ENCODE measurements at regions not wholly inside any gene's neighbourhood (a gene's known extent, or its start where the extent isn't known, plus 50 kb on each side); places are given as distances from the start of the nearest gene placed in this dataset.
"Not testable (repeated sequence)": the region's sequence is repeated elsewhere in the genome, so short reads cannot be mapped to it uniquely, and the experiment has no call there.

DNA sequence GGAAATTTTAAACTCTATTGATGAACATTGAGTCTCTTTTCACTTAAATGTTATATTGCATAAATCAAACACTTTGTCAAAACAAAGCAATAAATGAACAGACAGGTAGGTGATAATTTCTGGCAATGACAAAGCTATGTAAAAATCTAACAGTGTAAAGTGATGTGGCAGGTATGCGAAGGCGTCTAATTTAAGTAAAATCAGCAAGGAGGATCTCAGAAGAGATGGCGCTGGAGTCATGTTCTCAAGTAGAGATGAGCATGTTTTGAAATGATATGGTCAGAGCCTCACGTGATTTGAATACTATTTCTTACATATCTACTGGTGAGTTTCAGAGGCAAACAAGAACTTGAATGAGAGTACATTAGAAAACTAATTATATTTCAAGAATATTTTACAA lies 204.0 kb upstream of the FRG1 start:
- H3K9me3 ChIP-seq; H3K4me3 ChIP-seq; H3K27me3 ChIP-seq; FAIRE-seq; ATAC-seq; DNase-seq; H3K36me3 ChIP-seq; H3K27ac ChIP-seq; H3K4me1 ChIP-seq; intact Hi-C loops (cut with DNase I): not testable (repeated sequence)
- WGBS, 2 donors, result 95 to 99% methylated on average over 4 of the region's 4 CpGs

- H3K4me1 ChIP-seq; H3K9me3 ChIP-seq; intact Hi-C loops (cut with DNase I); H3K27ac ChIP-seq; H3K36me3 ChIP-seq; H3K4me3 ChIP-seq; FAIRE-seq; DNase-seq; H3K27me3 ChIP-seq: not testable (repeated sequence)
- WGBS, 2 donors, result 64 to 66% methylated on average over 7 of the region's 7 CpGs
- peak in 1 of 4 donors; percentile 62 for ATAC-seq
Observed at GRCh38 chr4:189740118-189740517, 200.6 kb upstream of the FRG1 start.

DNA sequence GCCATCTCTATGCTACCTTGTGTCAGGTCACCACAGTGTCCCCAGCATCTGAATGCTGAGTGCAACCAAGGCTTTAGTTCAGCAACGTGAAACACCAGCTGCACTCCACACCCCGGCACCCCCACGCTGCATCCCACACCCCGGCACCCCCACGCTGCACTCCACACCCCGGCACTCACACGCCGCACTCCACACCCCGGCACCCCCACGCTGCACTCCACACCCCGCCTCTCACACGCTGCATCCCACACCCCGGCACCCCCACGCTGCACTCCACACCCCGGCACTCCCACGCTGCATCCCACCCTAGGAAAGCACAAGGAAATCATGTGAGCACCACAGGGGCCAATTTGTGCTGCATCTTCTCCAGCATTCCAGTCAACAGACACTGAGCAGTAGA lies 199.8 kb upstream of the FRG1 start:
- TF ChIP-seq, protein P1, sequence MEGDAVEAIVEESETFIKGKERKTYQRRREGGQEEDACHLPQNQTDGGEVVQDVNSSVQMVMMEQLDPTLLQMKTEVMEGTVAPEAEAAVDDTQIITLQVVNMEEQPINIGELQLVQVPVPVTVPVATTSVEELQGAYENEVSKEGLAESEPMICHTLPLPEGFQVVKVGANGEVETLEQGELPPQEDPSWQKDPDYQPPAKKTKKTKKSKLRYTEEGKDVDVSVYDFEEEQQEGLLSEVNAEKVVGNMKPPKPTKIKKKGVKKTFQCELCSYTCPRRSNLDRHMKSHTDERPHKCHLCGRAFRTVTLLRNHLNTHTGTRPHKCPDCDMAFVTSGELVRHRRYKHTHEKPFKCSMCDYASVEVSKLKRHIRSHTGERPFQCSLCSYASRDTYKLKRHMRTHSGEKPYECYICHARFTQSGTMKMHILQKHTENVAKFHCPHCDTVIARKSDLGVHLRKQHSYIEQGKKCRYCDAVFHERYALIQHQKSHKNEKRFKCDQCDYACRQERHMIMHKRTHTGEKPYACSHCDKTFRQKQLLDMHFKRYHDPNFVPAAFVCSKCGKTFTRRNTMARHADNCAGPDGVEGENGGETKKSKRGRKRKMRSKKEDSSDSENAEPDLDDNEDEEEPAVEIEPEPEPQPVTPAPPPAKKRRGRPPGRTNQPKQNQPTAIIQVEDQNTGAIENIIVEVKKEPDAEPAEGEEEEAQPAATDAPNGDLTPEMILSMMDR (IDR thresholded peaks at IDR 0.05), result no peak
- Histone ChIP-seq H3K9me3 (no peaks in the 10 kb centered on the region), H3K27ac (no peak overlapping the region), H3K27me3 (no peaks in the 10 kb centered on the region), H3K4me3 (no peak overlapping the region), H3K4me1 (no peaks in the 10 kb centered on the region), H3K36me3 (no peaks in the 10 kb centered on the region)
- FAIRE-seq, result no peak
- no peak for DNase-seq
- intact Hi-C loops (cut with DNase I), result no loop called here
- WGBS, 2 donors, result 77 to 82% methylated on average over 15 to 16 of the region's 16 CpGs
- no peak for ATAC-seq

- FAIRE-seq; intact Hi-C loops (cut with DNase I); ATAC-seq; H3K4me3 ChIP-seq; H3K9me3 ChIP-seq; H3K4me1 ChIP-seq; H3K36me3 ChIP-seq; H3K27ac ChIP-seq; DNase-seq; H3K27me3 ChIP-seq: not testable (repeated sequence)
- 53 to 67% methylated on average over 1 of the region's 1 CpG for WGBS, 2 donors
Observed at GRCh38 chr4:189753092-189753491, 187.6 kb upstream of the FRG1 start.

- 62 to 73% methylated on average over 3 of the region's 3 CpGs for WGBS, 2 donors
- H3K4me1 ChIP-seq, result no peaks in the 10 kb centered on the region
- TF ChIP-seq, protein P1 (IDR thresholded peaks at IDR 0.05), result no peak
Observed at GRCh38 chr4:189763583-189763982, 177.1 kb upstream of the FRG1 start.

DNA sequence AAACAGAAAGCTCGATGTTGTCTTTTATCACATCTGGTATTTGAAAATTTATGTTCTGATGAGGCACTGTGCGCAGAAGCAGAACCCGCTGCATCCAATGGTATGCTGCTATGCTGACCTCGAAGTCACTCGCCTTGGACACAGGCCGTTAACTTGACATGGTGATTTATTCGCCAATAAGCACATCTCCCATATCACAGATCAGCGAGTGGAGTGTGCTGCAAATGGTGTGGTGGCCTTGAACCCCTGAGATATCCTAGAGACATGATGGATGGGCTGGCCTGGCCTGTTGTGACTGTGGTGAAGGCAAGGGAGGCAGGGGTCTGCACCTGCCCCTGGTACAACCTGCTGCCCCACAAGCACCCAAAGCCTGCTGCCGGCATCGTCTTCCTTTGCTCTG lies 175.4 kb upstream of the FRG1 start:
- H3K4me3 ChIP-seq, result no peak overlapping the region
- no peaks in the 10 kb centered on the region for H3K27me3 ChIP-seq
- TF ChIP-seq, protein P1 (IDR thresholded peaks at IDR 0.05), result no peak
- FAIRE-seq, result no peak
- 44 to 45% methylated on average over 10 of the region's 10 CpGs for WGBS, 2 donors
- DNase-seq, result no peak
- no peaks in the 10 kb centered on the region for H3K4me1 ChIP-seq
- H3K9me3 ChIP-seq, result no peaks in the 10 kb centered on the region
- ATAC-seq, result no peak
- no peaks in the 10 kb centered on the region for H3K36me3 ChIP-seq
- no peak overlapping the region for H3K27ac ChIP-seq
- intact Hi-C loops (cut with DNase I), result no loop called here

More at GRCh38 chr4:189763583-189763982, 177.1 kb upstream of the FRG1 start:
- Histone ChIP-seq H3K27me3 (no peaks in the 10 kb centered on the region), H3K36me3 (no peaks in the 10 kb centered on the region), H3K9me3 (no peaks in the 10 kb centered on the region), H3K4me3 (no peak overlapping the region), H3K27ac (no peak overlapping the region)
- ATAC-seq (no peak), FAIRE-seq (no peak), DNase-seq (no peak)
- intact Hi-C loops (cut with DNase I), result no loop called here

GRCh38 chr4:189765736-189766135 lies 174.9 kb upstream of the FRG1 start:
- DNase-seq (no peak), FAIRE-seq (no peak), ATAC-seq (no peak)
- 47 to 60% methylated on average over 6 of the region's 6 CpGs for WGBS, 2 donors
- Histone ChIP-seq H3K36me3 (no peaks in the 10 kb centered on the region), H3K4me1 (no peaks in the 10 kb centered on the region), H3K27me3 (no peaks in the 10 kb centered on the region), H3K4me3 (no peak overlapping the region), H3K27ac (no peak overlapping the region), H3K9me3 (no peaks in the 10 kb centered on the region)
- TF ChIP-seq, protein P1 (IDR thresholded peaks at IDR 0.05), result no peak
- intact Hi-C loops (cut with DNase I), result no loop called here

Data from pancreas (tissue), 10 donors.